Fibroblast of skin of back (primary cell): ENCODE measurements at regions not wholly inside any gene's neighbourhood (a gene's known extent, or its start where the extent isn't known, plus 50 kb on each side); places are given as distances from the start of the nearest gene placed in this dataset.
A peak's percentile ranks its signal among the peaks of the same experiment; 100 is the strongest.

ENCODE experiments used
- DNase-seq: peaks from one replicate; pipeline ENCODE4 v3.0.0-alpha.2; 2013

GRCh38 chr12:94749455-94749854, 99.1 kb upstream of the TMCC3 start:
- no peak for DNase-seq

- no peak for DNase-seq
These were observed 98.5 kb upstream of the TMCC3 start for GRCh38 chr12:94748726-94749421.

GRCh38 chr12:94745562-94745961, 95.2 kb upstream of the TMCC3 start:
- no peak for DNase-seq

- no peak for DNase-seq
These were observed 92.8 kb upstream of the TMCC3 start for GRCh38 chr12:94743174-94743573.

GRCh38 chr12:94740601-94741362, 90.4 kb upstream of the TMCC3 start:
- DNase-seq = no peak

GRCh38 chr12:94736820-94737219, 86.5 kb upstream of the TMCC3 start:
- DNase-seq = no peak

- no peak for DNase-seq
These were observed 85.6 kb upstream of the TMCC3 start for GRCh38 chr12:94736004-94736403.

GRCh38 chr12:94733727-94734126, 83.4 kb upstream of the TMCC3 start:
- DNase-seq = no peak

- no peak for DNase-seq
These were observed 82.1 kb upstream of the TMCC3 start for GRCh38 chr12:94732367-94732990.

GRCh38 chr12:94731733-94732360, 81.5 kb upstream of the TMCC3 start:
- no peak for DNase-seq

GRCh38 chr12:94730847-94731246, 80.5 kb upstream of the TMCC3 start:
- DNase-seq = no peak

- no peak for DNase-seq
These were observed 76.0 kb upstream of the TMCC3 start for GRCh38 chr12:94726236-94726835.

- no peak for DNase-seq
These were observed 75.2 kb upstream of the TMCC3 start for GRCh38 chr12:94725375-94726168.

- DNase-seq = no peak
These were observed 72.3 kb upstream of the TMCC3 start for GRCh38 chr12:94722664-94723063.

GRCh38 chr12:94721173-94721572, 70.8 kb upstream of the TMCC3 start:
- no peak for DNase-seq

- no peak for DNase-seq
These were observed 67.8 kb upstream of the TMCC3 start for GRCh38 chr12:94718114-94718513.

- DNase-seq = no peak
These were observed 67.3 kb upstream of the TMCC3 start for GRCh38 chr12:94717656-94718055.

GRCh38 chr12:94717108-94717507, 66.8 kb upstream of the TMCC3 start:
- no peak for DNase-seq

GRCh38 chr12:94716339-94716738, 66.0 kb upstream of the TMCC3 start:
- DNase-seq = no peak

GRCh38 chr12:94714378-94715114, 64.2 kb upstream of the TMCC3 start:
- peak; percentile 33 for DNase-seq

GRCh38 chr12:94712815-94713515, 62.6 kb upstream of the TMCC3 start:
- no peak for DNase-seq
